A549 (cell line): ENCODE measurements at regions not wholly inside any gene's neighbourhood (a gene's known extent, or its start where the extent isn't known, plus 50 kb on each side); places are given as distances from the start of the nearest gene placed in this dataset.

ENCODE experiments used
- ATAC-seq, 2 experiments: fragments of 200-7000 bp in 1 of 2; fragments of >200 bp in 1 of 2; cut with Nextera tagmentation in 1 of 2; cut with Tn5 transposase in 1 of 2; 3 replicates each; pipeline versions ENCODE4 v1.8.0 to v1.9.1; 2018 to 2020; ENCODE audit warnings: mild to moderate bottlenecking in 1 of 2, moderate library complexity in 1 of 2
- CTCF ChIA-PET: fragments of 300-600 bp; sonication (Branson Sonifier 250); formaldehyde crosslinking; extraction: SDS; loops from one replicate; lab custom pipeline; 2021; ENCODE audit warnings: antibody characterized with exemption, inconsistent platforms; lab: Yijun Ruan, JAX
- POLR2A ChIA-PET: fragments of 350-600 bp; formaldehyde crosslinking; extraction: SDS; loops from one replicate; lab custom pipeline; 2021; ENCODE audit warnings: antibody characterized with exemption, inconsistent platforms; lab: Yijun Ruan, JAX
- DNase-seq, 2 experiments: peaks; one replicate each; pipeline versions ENCODE4 v3.0.0 to v3.0.0-alpha.2; 2011 to 2016; ENCODE audit warnings: low read depth in 1 of 2, low spot score in 1 of 2
- FAIRE-seq: peaks from 2 replicates; lab custom pipeline; 2011; peaks lifted over from hg19 to GRCh38; lab: Jason Lieb, UNC
- H3K27ac ChIP-seq, 2 experiments: fragments of >200 bp; sonication (Bioruptor Twin); formaldehyde crosslinking; 3 replicates each; pipeline ENCODE4 v1.5.1; 2016 to 2017
- H3K4me1 ChIP-seq: fragments of >200 bp; sonication (Bioruptor Twin); formaldehyde crosslinking; 3 replicates; pipeline ENCODE4 v1.6.1; 2016
- H3K4me2 ChIP-seq: fragments of >200 bp; sonication (Bioruptor Twin); formaldehyde crosslinking; 3 replicates; pipeline ENCODE4 v1.6.1; 2016
- H3K4me3 ChIP-seq: fragments of >200 bp; sonication (Bioruptor Twin); formaldehyde crosslinking; 3 replicates; pipeline ENCODE4 v1.5.1; 2016
- H3K9me3 ChIP-seq: fragments of >200 bp; sonication (Bioruptor Twin); formaldehyde crosslinking; 3 replicates; pipeline ENCODE4 v1.6.1; 2016
- BHLHE40 ChIP-seq: IDR thresholded peaks from 2 replicates; pipeline ENCODE4 v1.6.1; 2012; ENCODE audit warnings: low read depth, low read length, inconsistent platforms
- CHD4 ChIP-seq: fragments of 200-600 bp; sonication (generic); IDR thresholded peaks from 2 replicates; pipeline ENCODE4 v1.6.1; 2016; ENCODE audit warnings: antibody characterized with exemption, mild to moderate bottlenecking, borderline replicate concordance
- CTCF ChIP-seq: fragments of >200 bp; sonication (Bioruptor Twin); formaldehyde crosslinking; IDR thresholded peaks from 3 replicates; pipeline ENCODE4 v1.5.1; 2016
- FOSL2 ChIP-seq, 2 experiments: fragments of 450-650 bp in 1 of 2; fragments of >200 bp in 1 of 2; sonication (Bioruptor Twin) in 1 of 2; formaldehyde crosslinking; IDR thresholded peaks; 2 replicates each; pipeline versions ENCODE4 v1.5.0 to v1.6.1; 2016 to 2020; ENCODE audit warnings: mild to moderate bottlenecking in 1 of 2, moderate library complexity in 1 of 2
- FOXS1 ChIP-seq: fragments of 250-450 bp; sonication (Bioruptor Pico); IDR thresholded peaks from 2 replicates; pipeline ENCODE4 v1.5.0; 2020; ENCODE audit warnings: mild to moderate bottlenecking, moderate library complexity
- GATA3 ChIP-seq: IDR thresholded peaks from 2 replicates; pipeline ENCODE4 v1.6.1; 2012; ENCODE audit warnings: borderline replicate concordance
- HDAC2 ChIP-seq: fragments of 200-600 bp; sonication (generic); IDR thresholded peaks from 2 replicates; pipeline ENCODE4 v1.6.1; 2016
- HES2 ChIP-seq: fragments of >200 bp; sonication (Bioruptor Twin); formaldehyde crosslinking; IDR thresholded peaks from 2 replicates; pipeline ENCODE4 v1.6.1; 2016
- JUNB ChIP-seq: fragments of >200 bp; sonication (Bioruptor Twin); formaldehyde crosslinking; IDR thresholded peaks from 2 replicates; pipeline ENCODE4 v1.6.1; 2016
- KDM5A ChIP-seq: fragments of 200-600 bp; sonication (generic); IDR thresholded peaks from 2 replicates; pipeline ENCODE4 v1.6.1; 2016; ENCODE audit warnings: antibody characterized with exemption, mild to moderate bottlenecking
- MAZ ChIP-seq: fragments of 150-350 bp; IDR thresholded peaks from 2 replicates; pipeline ENCODE4 v1.6.1; 2014; ENCODE audit warnings: antibody characterized with exemption, low read depth, low read length, borderline replicate concordance
- POLR2A ChIP-seq: IDR thresholded peaks from 2 replicates; pipeline ENCODE4 v1.6.1; 2012; ENCODE audit warnings: mild to moderate bottlenecking, low read length
- RAD21 ChIP-seq, 2 experiments: fragments of >200 bp in 1 of 2; sonication (Bioruptor Twin) in 1 of 2; formaldehyde crosslinking in 1 of 2; IDR thresholded peaks in 1 of 2; conservative IDR thresholded peaks in 1 of 2; 2 replicates in 1 of 2; 3 replicates in 1 of 2; pipeline ENCODE4 v1.6.1; 2012 to 2018; ENCODE audit warnings: inconsistent platforms in 1 of 2
- REST ChIP-seq: fragments of 200-600 bp; sonication (generic); IDR thresholded peaks from 2 replicates; pipeline ENCODE4 v1.6.1; 2016; ENCODE audit warnings: antibody characterized with exemption, mild to moderate bottlenecking, moderate library complexity
- RFX5 ChIP-seq: fragments of 450-650 bp; IDR thresholded peaks from 2 replicates; pipeline ENCODE4 v1.7.1; 2014; ENCODE audit warnings: antibody characterized with exemption, mild to moderate bottlenecking, moderate library complexity
- RNF2 ChIP-seq: fragments of 200-600 bp; sonication (generic); IDR thresholded peaks from 2 replicates; pipeline ENCODE4 v1.6.1; 2016; ENCODE audit warnings: low read depth, mild to moderate bottlenecking, antibody characterized with exemption, moderate library complexity, borderline replicate concordance
- SMC3 ChIP-seq: fragments of >200 bp; sonication (Bioruptor Twin); formaldehyde crosslinking; IDR thresholded peaks from 3 replicates; pipeline ENCODE4 v1.6.1; 2018; ENCODE audit warnings: inconsistent platforms
- TFCP2L1 ChIP-seq: fragments of 250-450 bp; sonication (Bioruptor Pico); IDR thresholded peaks from 2 replicates; pipeline ENCODE4 v1.5.0; 2021; ENCODE audit warnings: mild to moderate bottlenecking
- ZC3H11A ChIP-seq: fragments of 450-650 bp; IDR thresholded peaks from 2 replicates; pipeline ENCODE4 v1.6.1; 2014; ENCODE audit warnings: antibody characterized with exemption, mild to moderate bottlenecking
- ZFP36 ChIP-seq: fragments of 450-650 bp; IDR thresholded peaks from 2 replicates; pipeline ENCODE4 v1.6.1; 2014; ENCODE audit warnings: borderline replicate concordance; ENCODE audit not compliant: partially characterized antibody
- ZSCAN20 ChIP-seq: fragments of 250-450 bp; sonication (Bioruptor Pico); IDR thresholded peaks from 2 replicates; pipeline ENCODE4 v1.8.0; 2022; ENCODE audit warnings: mild to moderate bottlenecking, moderate library complexity
- WGBS: methylation state at CpG from one replicate; pipeline ENCODE4 v1.1.6; 2017; ENCODE audit errors: missing lambda C conversion rate; 5-methylcytosine and 5-hydroxymethylcytosine counted together
- TF ChIP-seq, protein P1 (sequence below): fragments of >200 bp; sonication (Bioruptor Twin); formaldehyde crosslinking; IDR thresholded peaks from 3 replicates; pipeline ENCODE4 v1.6.1; 2016
- TF ChIP-seq, protein P2 (sequence below): IDR thresholded peaks from 2 replicates; pipeline ENCODE4 v1.6.1; 2012

DNA sequence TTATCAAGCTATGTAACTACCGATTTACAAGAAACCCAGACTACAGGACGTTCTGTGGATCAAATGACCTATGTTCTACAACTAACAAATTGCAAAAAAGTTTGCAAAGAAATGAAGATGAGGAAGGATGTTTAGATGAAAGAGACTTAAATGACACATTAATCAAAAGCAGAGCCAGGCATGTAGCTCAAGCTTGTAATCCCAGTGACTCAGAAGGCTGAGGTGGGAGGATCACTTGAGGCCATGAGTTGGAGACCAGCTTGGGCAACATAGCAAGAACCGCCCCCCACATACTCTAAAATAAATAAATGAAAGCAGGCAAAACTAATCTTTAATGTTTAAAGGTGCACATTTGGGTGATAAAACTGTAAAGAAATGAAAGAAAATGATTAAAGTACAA lies 331.9 kb downstream of the BTG1 start (continued):
- TF ChIP-seq FOSL2 (IDR thresholded peaks at IDR 0.05), result no peak
- TF ChIP-seq FOSL2 (CRISPR knock-in tag; IDR thresholded peaks at IDR 0.05), result no peak

- POLR2A ChIA-PET, result interaction anchor here (0.7 to 1.6 kb wide), 4 partner anchors 33 to 334 kb away, joined by 3 to 7 read pairs (median 4); partner anchors contain the start of gene BTG1
- 33% methylated on average over 5 of the region's 5 CpGs for WGBS
- H3K4me3 ChIP-seq, result no peak overlapping the region
Observed at GRCh38 chr12:91811481-91812287, 334.0 kb downstream of the BTG1 start.

GRCh38 chr12:91810531-91811451 lies 334.9 kb downstream of the BTG1 start:
- ChIA-PET POLR2A (interaction anchor here (0.7 to 1.6 kb wide), 4 partner anchors 32 to 335 kb away, joined by 3 to 7 read pairs (median 4); partner anchors contain the start of gene BTG1), CTCF (interaction anchor here (0.7 to 3.1 kb wide), 43 partner anchors 10 to 805 kb away, joined by 3 to 16 read pairs (median 4); partner anchors contain the start of gene BTG1)
- H3K4me2 ChIP-seq, result no peak overlapping the region
- H3K4me3 ChIP-seq, result no peak overlapping the region
- no peak overlapping the region for H3K27ac ChIP-seq
- 42% methylated on average over 3 of the region's 3 CpGs for WGBS
- DNase-seq, result no peak
- no peaks in the 10 kb centered on the region for H3K9me3 ChIP-seq
- no peaks in the 10 kb centered on the region for H3K4me1 ChIP-seq
- FAIRE-seq, result no peak
- ATAC-seq, result no peak
- TF ChIP-seq ZSCAN20 (no peak), RFX5 (no peak), MAZ (no peak), HDAC2 (no peak), ZC3H11A (no peak), REST (no peak), JUNB (no peak), TFCP2L1 (CRISPR knock-in tag) (no peak), RNF2 (no peak), FOSL2 (IDR thresholded peaks at IDR 0.05) (no peak), FOSL2 (CRISPR knock-in tag; IDR thresholded peaks at IDR 0.05) (no peak)
- TF ChIP-seq, protein P1, sequence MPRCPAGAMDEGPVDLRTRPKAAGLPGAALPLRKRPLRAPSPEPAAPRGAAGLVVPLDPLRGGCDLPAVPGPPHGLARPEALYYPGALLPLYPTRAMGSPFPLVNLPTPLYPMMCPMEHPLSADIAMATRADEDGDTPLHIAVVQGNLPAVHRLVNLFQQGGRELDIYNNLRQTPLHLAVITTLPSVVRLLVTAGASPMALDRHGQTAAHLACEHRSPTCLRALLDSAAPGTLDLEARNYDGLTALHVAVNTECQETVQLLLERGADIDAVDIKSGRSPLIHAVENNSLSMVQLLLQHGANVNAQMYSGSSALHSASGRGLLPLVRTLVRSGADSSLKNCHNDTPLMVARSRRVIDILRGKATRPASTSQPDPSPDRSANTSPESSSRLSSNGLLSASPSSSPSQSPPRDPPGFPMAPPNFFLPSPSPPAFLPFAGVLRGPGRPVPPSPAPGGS, result no peak
- TF ChIP-seq, protein P2, sequence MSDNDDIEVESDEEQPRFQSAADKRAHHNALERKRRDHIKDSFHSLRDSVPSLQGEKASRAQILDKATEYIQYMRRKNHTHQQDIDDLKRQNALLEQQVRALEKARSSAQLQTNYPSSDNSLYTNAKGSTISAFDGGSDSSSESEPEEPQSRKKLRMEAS, result no peak

More at GRCh38 chr12:91811481-91812287, 334.0 kb downstream of the BTG1 start:
- peak; percentile 70 for FAIRE-seq
- CTCF ChIA-PET, result interaction anchor here (0.5 to 3.1 kb wide), 49 partner anchors 9 to 958 kb away, joined by 3 to 16 read pairs (median 4); partner anchors contain the start of gene BTG1
- TF ChIP-seq RNF2, result no peak
- peak; percentile 87 for TF ChIP-seq CTCF
- no peak for TF ChIP-seq KDM5A
- no peak for TF ChIP-seq ZFP36
- no peak for TF ChIP-seq HES2
- TF ChIP-seq GATA3, result no peak
- no peak for TF ChIP-seq TFCP2L1 (CRISPR knock-in tag)
- peak; percentile 94 for TF ChIP-seq SMC3
- TF ChIP-seq ZSCAN20, result no peak
- no peak for TF ChIP-seq BHLHE40
- no peak for TF ChIP-seq POLR2A
- TF ChIP-seq RAD21 (conservative IDR thresholded peaks at IDR 0.05 in 1 of 2, IDR thresholded peaks at IDR 0.05 in 1 of 2), result peak; percentile 73 to 82
- no peak for TF ChIP-seq FOXS1 (CRISPR knock-in tag)
- no peak for TF ChIP-seq CHD4
- Histone ChIP-seq H3K9me3 (no peaks in the 10 kb centered on the region), H3K4me2 (no peak overlapping the region), H3K4me1 (no peaks in the 10 kb centered on the region), H3K27ac (peak overlapping the region in 1 of 2 experiments; percentile 40; a peak in 2 of 6 replicates)
- ATAC-seq, result peak in 1 of 2 experiments; percentile 85; a peak in 3 of 6 replicates
- peak; percentile 33 to 69 for DNase-seq
